ENCODE measurements at regions not wholly inside any gene's neighbourhood (a gene's known extent, or its start where the extent isn't known, plus 50 kb on each side); places are given as distances from the start of the nearest gene placed in this dataset.

DNA sequence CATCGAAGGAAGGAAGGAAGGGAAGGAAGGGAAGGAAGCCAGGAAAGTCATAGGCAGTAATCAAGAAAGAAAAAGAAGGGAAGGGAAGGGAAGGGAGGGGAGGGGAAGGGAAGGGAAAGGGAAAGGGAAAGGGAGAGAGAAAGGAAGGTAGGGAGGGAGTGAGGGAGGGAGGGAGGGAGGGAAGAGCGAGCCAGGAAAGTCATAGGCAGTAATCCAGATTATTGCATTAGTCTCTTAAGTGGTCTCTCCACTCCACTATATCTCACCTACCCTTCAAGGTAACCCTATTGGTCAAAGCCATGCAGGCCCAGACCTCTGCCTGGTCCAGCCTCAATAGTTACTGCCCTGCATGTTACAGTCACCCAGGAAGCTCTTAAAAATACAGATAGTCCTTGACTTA, 106.2 kb upstream of the RAP2B start:
- TF ChIP-seq PHF8 (IDR thresholded peaks at IDR 0.05; ENCODE audit: borderline replicate concordance, low read depth) = no peak
- TF ChIP-seq, protein P1, sequence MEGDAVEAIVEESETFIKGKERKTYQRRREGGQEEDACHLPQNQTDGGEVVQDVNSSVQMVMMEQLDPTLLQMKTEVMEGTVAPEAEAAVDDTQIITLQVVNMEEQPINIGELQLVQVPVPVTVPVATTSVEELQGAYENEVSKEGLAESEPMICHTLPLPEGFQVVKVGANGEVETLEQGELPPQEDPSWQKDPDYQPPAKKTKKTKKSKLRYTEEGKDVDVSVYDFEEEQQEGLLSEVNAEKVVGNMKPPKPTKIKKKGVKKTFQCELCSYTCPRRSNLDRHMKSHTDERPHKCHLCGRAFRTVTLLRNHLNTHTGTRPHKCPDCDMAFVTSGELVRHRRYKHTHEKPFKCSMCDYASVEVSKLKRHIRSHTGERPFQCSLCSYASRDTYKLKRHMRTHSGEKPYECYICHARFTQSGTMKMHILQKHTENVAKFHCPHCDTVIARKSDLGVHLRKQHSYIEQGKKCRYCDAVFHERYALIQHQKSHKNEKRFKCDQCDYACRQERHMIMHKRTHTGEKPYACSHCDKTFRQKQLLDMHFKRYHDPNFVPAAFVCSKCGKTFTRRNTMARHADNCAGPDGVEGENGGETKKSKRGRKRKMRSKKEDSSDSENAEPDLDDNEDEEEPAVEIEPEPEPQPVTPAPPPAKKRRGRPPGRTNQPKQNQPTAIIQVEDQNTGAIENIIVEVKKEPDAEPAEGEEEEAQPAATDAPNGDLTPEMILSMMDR (IDR thresholded peaks at IDR 0.05) = no peak
- TF ChIP-seq FOSL2 (IDR thresholded peaks at IDR 0.05) = no peak
- TF ChIP-seq FOSL2 (CRISPR knock-in tag; IDR thresholded peaks at IDR 0.05) = no peak
- TF ChIP-seq, protein P2, sequence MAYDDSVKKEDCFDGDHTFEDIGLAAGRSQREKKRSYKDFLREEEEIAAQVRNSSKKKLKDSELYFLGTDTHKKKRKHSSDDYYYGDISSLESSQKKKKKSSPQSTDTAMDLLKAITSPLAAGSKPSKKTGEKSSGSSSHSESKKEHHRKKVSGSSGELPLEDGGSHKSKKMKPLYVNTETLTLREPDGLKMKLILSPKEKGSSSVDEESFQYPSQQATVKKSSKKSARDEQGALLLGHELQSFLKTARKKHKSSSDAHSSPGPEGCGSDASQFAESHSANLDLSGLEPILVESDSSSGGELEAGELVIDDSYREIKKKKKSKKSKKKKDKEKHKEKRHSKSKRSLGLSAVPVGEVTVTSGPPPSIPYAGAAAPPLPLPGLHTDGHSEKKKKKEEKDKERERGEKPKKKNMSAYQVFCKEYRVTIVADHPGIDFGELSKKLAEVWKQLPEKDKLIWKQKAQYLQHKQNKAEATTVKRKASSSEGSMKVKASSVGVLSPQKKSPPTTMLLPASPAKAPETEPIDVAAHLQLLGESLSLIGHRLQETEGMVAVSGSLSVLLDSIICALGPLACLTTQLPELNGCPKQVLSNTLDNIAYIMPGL (CRISPR knock-in tag; IDR thresholded peaks at IDR 0.05; ENCODE audit: borderline replicate concordance) = no peak
- TF ChIP-seq EP300 (IDR thresholded peaks at IDR 0.05) = no peak
- no peak for TF ChIP-seq ESRRA (IDR thresholded peaks at IDR 0.05; ENCODE audit: borderline replicate concordance, low read length)
- TF ChIP-seq, protein P3, sequence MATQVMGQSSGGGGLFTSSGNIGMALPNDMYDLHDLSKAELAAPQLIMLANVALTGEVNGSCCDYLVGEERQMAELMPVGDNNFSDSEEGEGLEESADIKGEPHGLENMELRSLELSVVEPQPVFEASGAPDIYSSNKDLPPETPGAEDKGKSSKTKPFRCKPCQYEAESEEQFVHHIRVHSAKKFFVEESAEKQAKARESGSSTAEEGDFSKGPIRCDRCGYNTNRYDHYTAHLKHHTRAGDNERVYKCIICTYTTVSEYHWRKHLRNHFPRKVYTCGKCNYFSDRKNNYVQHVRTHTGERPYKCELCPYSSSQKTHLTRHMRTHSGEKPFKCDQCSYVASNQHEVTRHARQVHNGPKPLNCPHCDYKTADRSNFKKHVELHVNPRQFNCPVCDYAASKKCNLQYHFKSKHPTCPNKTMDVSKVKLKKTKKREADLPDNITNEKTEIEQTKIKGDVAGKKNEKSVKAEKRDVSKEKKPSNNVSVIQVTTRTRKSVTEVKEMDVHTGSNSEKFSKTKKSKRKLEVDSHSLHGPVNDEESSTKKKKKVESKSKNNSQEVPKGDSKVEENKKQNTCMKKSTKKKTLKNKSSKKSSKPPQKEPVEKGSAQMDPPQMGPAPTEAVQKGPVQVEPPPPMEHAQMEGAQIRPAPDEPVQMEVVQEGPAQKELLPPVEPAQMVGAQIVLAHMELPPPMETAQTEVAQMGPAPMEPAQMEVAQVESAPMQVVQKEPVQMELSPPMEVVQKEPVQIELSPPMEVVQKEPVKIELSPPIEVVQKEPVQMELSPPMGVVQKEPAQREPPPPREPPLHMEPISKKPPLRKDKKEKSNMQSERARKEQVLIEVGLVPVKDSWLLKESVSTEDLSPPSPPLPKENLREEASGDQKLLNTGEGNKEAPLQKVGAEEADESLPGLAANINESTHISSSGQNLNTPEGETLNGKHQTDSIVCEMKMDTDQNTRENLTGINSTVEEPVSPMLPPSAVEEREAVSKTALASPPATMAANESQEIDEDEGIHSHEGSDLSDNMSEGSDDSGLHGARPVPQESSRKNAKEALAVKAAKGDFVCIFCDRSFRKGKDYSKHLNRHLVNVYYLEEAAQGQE (IDR thresholded peaks at IDR 0.05) = no peak
- TF ChIP-seq EHF (CRISPR knock-in tag; IDR thresholded peaks at IDR 0.05) = no peak
- no peak for TF ChIP-seq RFX5 (IDR thresholded peaks at IDR 0.05)
- no peak for TF ChIP-seq CEBPB (IDR thresholded peaks at IDR 0.05)
- TF ChIP-seq, protein P4, sequence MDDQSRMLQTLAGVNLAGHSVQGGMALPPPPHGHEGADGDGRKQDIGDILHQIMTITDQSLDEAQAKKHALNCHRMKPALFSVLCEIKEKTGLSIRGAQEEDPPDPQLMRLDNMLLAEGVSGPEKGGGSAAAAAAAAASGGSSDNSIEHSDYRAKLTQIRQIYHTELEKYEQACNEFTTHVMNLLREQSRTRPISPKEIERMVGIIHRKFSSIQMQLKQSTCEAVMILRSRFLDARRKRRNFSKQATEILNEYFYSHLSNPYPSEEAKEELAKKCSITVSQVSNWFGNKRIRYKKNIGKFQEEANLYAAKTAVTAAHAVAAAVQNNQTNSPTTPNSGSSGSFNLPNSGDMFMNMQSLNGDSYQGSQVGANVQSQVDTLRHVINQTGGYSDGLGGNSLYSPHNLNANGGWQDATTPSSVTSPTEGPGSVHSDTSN (IDR thresholded peaks at IDR 0.05) = no peak
- TF ChIP-seq, protein P5, sequence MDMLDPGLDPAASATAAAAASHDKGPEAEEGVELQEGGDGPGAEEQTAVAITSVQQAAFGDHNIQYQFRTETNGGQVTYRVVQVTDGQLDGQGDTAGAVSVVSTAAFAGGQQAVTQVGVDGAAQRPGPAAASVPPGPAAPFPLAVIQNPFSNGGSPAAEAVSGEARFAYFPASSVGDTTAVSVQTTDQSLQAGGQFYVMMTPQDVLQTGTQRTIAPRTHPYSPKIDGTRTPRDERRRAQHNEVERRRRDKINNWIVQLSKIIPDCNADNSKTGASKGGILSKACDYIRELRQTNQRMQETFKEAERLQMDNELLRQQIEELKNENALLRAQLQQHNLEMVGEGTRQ (IDR thresholded peaks at IDR 0.05) = no peak
